DND-41 (cell line): ENCODE measurements at regions not wholly inside any gene's neighbourhood (a gene's known extent, or its start where the extent isn't known, plus 50 kb on each side); places are given as distances from the start of the nearest gene placed in this dataset.
"Not testable (repeated sequence)": the region's sequence is repeated elsewhere in the genome, so short reads cannot be mapped to it uniquely, and the experiment has no call there.

ENCODE experiments used
- ATAC-seq: fragments of 200-7000 bp; cut with Tn5 transposase; 3 replicates; pipeline ENCODE4 v1.9.1; 2021; ENCODE audit warnings: low read depth; ENCODE audit not compliant: insufficient read depth
- DNase-seq: peaks from one replicate; pipeline ENCODE4 v3.0.0-alpha.2; 2020
- H2AFZ ChIP-seq: 2 replicates; pipeline ENCODE4 v1.6.0; 2012; ENCODE audit warnings: low read depth, low read length
- H3K27ac ChIP-seq: 2 replicates; pipeline ENCODE4 v1.5.1; 2012; ENCODE audit warnings: low read length, inconsistent platforms
- H3K27me3 ChIP-seq: fragments of 200-600 bp; sonication (generic); 2 replicates; pipeline ENCODE4 v1.6.0; 2012; ENCODE audit warnings: low read length, mild to moderate bottlenecking, inconsistent platforms; ENCODE audit not compliant: insufficient read depth, poor library complexity
- H3K36me3 ChIP-seq: 2 replicates; pipeline ENCODE4 v1.5.1; 2012; ENCODE audit warnings: low read length, inconsistent platforms; ENCODE audit not compliant: insufficient read depth
- H3K4me1 ChIP-seq: 2 replicates; pipeline ENCODE4 v1.5.1; 2012; ENCODE audit warnings: mild to moderate bottlenecking, low read length; ENCODE audit not compliant: insufficient read depth
- H3K4me2 ChIP-seq: 2 replicates; pipeline ENCODE4 v1.6.0; 2012; ENCODE audit warnings: mild to moderate bottlenecking, moderate library complexity, low read length, inconsistent platforms; ENCODE audit not compliant: insufficient read depth
- H3K4me3 ChIP-seq, 2 experiments: fragments of 200-600 bp in 1 of 2; shearing (Covaris generic) in 1 of 2; 2 replicates each; pipeline ENCODE4 v1.5.1; 2012 to 2016; ENCODE audit warnings: inconsistent platforms in 2 of 2, low read length in 2 of 2, mild to moderate bottlenecking in 2 of 2, low read depth in 1 of 2, moderate library complexity in 1 of 2
- H3K79me2 ChIP-seq: 2 replicates; pipeline ENCODE4 v1.6.0; 2012; ENCODE audit warnings: low read length, inconsistent platforms; ENCODE audit not compliant: insufficient read depth
- H3K9ac ChIP-seq: 2 replicates; pipeline ENCODE4 v1.6.0; 2012; ENCODE audit warnings: low read depth, mild to moderate bottlenecking, inconsistent platforms, low read length, moderate library complexity
- H3K9me3 ChIP-seq: 2 replicates; pipeline ENCODE4 v1.5.1; 2012; ENCODE audit warnings: low read length, moderate library complexity, mild to moderate bottlenecking, inconsistent platforms; ENCODE audit not compliant: insufficient read depth, severe bottlenecking
- H4K20me1 ChIP-seq: 2 replicates; pipeline ENCODE4 v1.6.0; 2012; ENCODE audit warnings: low read length; ENCODE audit not compliant: insufficient read depth
- EZH2 ChIP-seq: IDR thresholded peaks from 3 replicates; pipeline ENCODE4 v1.6.1; 2012; ENCODE audit warnings: borderline replicate concordance, low read depth, mild to moderate bottlenecking, moderate library complexity, low read length, inconsistent platforms; ENCODE audit not compliant: severe bottlenecking
- TF ChIP-seq, protein P1 (sequence below): IDR thresholded peaks from 2 replicates; pipeline ENCODE4 v1.5.1; 2012; ENCODE audit warnings: borderline replicate concordance, low read length, moderate library complexity, mild to moderate bottlenecking; ENCODE audit not compliant: poor library complexity, severe bottlenecking; ENCODE audit errors: extremely low read depth

DNA sequence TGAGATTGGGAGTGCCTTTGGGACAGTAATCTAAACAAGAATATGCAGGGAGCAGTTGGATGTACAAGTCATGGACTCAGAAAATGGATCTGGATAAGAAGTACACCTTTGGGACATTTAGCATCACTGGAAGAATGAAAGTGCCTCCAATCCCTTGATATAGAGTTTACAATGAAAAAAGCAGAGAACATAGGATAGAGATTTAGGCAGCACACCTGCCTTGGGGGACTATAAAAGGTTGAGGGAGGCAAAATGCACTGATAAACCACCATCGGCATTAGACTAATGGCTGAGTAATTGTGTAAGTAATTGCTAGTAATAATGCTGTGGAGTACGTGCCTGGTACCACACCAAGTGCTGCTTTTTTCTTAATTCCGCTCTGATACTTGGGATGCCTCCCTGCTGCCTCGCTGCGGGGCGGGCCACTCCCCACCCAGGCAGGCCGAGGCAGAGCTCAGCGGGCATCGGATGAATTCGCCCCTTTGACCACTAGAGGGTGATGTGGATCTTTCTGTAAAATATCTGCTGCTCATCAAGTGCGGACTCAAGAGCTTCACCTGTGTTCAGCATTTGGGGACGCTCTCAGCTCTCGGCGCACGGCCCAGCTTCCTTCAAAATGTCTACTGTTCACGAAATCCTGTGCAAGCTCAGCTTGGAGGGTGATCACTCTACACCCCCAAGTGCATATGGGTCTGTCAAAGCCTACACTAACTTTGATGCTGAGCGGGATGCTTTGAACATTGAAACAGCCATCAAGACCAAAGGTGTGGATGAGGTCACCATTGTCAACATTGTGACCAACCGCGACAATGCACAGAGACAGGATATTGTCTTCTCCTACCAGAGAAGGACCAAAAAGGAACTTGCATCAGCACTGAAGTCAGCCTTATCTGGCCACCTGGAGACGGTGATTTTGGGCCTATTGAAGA, 99.9 kb downstream of the ANKRD18B start:
- Histone ChIP-seq H4K20me1 (no peaks in the 10 kb centered on the region), H3K4me1 (peaks cover 3% of the 10 kb centered on the region; the same call in 1 of the 2 replicates), H3K27ac (no peak overlapping the region), H2AFZ (no peak overlapping the region), H3K9me3 (no peaks in the 10 kb centered on the region), H3K79me2 (no peaks in the 10 kb centered on the region), H3K27me3 (no peaks in the 10 kb centered on the region), H3K4me2 (no peak overlapping the region), H3K9ac (no peak overlapping the region), H3K4me3 (no peak overlapping the region), H3K36me3 (no peaks in the 10 kb centered on the region)
- TF ChIP-seq, protein P1, sequence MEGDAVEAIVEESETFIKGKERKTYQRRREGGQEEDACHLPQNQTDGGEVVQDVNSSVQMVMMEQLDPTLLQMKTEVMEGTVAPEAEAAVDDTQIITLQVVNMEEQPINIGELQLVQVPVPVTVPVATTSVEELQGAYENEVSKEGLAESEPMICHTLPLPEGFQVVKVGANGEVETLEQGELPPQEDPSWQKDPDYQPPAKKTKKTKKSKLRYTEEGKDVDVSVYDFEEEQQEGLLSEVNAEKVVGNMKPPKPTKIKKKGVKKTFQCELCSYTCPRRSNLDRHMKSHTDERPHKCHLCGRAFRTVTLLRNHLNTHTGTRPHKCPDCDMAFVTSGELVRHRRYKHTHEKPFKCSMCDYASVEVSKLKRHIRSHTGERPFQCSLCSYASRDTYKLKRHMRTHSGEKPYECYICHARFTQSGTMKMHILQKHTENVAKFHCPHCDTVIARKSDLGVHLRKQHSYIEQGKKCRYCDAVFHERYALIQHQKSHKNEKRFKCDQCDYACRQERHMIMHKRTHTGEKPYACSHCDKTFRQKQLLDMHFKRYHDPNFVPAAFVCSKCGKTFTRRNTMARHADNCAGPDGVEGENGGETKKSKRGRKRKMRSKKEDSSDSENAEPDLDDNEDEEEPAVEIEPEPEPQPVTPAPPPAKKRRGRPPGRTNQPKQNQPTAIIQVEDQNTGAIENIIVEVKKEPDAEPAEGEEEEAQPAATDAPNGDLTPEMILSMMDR: peak; percentile 87
- no peak for TF ChIP-seq EZH2
- DNase-seq (peak; percentile 72), ATAC-seq (peak; percentile 98)

DNA sequence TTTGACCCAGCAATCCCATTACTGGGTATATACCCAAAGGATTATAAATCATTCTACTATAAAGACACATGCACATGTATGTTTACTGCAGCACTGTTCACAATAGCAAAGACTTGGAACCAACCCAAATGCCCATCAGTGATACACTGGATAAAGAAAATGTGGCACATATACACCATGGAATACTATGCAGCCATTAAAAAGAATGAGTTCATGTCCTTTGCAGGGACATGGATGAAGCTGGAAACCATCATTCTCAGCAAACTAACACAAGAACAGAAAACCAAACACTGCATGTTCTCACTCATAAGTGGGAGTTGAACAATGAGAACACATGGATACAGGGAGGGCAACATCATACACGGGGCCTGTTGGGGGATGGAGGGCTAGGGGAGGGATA, 104.3 kb downstream of the ANKRD18B start:
- not testable (repeated sequence) for H4K20me1 ChIP-seq, ATAC-seq, H3K9me3 ChIP-seq, H3K27me3 ChIP-seq, DNase-seq, H3K27ac ChIP-seq, H3K79me2 ChIP-seq, H3K4me3 ChIP-seq, H3K9ac ChIP-seq, H3K36me3 ChIP-seq, H2AFZ ChIP-seq, H3K4me2 ChIP-seq, H3K4me1 ChIP-seq

DNA sequence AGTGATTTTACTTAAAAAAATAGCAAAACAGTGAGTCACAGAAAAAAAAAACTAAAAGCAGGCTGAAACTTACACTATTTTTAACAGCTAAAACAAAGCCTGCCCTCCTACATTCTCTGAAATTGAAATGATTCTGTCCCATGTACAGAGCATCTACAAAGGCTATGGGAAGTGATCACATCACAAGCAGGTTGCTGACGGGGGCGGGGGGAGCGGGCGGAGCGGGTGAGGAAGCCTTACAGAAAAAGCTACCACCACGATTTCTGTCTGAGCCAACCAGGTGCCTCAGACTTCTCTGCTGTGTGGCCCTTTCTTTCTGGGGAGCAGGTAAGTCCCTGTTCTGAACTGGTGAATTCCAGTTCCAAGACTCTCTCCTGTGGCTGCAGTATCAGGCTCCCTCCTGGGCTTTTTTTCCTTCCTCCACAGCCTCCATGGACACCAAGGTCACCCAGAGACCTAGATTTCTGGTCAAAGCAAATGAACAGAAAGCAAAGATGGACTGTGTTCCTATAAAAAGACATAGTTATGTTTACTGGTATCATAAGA, 104.9 kb downstream of the ANKRD18B start:
- H3K4me1 ChIP-seq: peaks cover under 1% of the 10 kb centered on the region; the same call in 1 of the 2 replicates
- no peaks in the 10 kb centered on the region for H3K9me3 ChIP-seq
- H3K4me3 ChIP-seq: no peak overlapping the region
- no peak overlapping the region for H3K4me2 ChIP-seq
- H3K9ac ChIP-seq: no peak overlapping the region
- TF ChIP-seq, protein P1: no peak
- TF ChIP-seq EZH2: no peak
- no peaks in the 10 kb centered on the region for H4K20me1 ChIP-seq
- no peaks in the 10 kb centered on the region for H3K27me3 ChIP-seq
- ATAC-seq (no peak), DNase-seq (no peak)
- H3K36me3 ChIP-seq: no peaks in the 10 kb centered on the region
- H3K79me2 ChIP-seq: no peaks in the 10 kb centered on the region
- H3K27ac ChIP-seq: no peak overlapping the region
- H2AFZ ChIP-seq: no peak overlapping the region

DNA sequence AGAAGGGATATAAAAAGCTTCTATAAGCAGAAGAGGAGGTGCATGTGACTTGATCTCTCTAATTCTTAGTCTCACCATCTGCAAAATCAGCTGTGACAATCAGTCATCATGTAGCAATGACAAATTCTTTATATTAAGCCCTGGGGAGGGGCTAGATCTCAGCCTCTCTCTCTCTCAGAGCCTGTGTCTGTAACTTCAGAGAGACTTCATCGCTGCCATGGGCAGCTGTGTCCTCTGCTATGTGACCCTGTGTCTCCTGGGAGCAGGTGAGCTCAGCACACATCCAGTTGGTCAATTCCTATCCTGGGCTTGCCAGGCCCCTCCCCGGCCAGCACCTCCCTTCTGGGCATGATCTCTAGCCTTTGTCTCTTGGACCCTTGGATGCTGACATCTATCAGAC, 109.6 kb downstream of the ANKRD18B start:
- no peak for ATAC-seq
- H3K27me3 ChIP-seq: peaks cover 15% of the 10 kb centered on the region
- H3K9me3 ChIP-seq: no peaks in the 10 kb centered on the region
- no peak overlapping the region for H3K4me3 ChIP-seq
- H3K27ac ChIP-seq: no peak overlapping the region
- no peak overlapping the region for H3K4me2 ChIP-seq
- H3K79me2 ChIP-seq: no peaks in the 10 kb centered on the region
- no peak for TF ChIP-seq EZH2
- TF ChIP-seq, protein P1: no peak
- no peak for DNase-seq
- no peaks in the 10 kb centered on the region for H3K36me3 ChIP-seq
- no peak overlapping the region for H2AFZ ChIP-seq
- H3K4me1 ChIP-seq: no peaks in the 10 kb centered on the region
- H3K9ac ChIP-seq: no peak overlapping the region
- H4K20me1 ChIP-seq: no peaks in the 10 kb centered on the region
